HG03565 (cell line): ENCODE measurements at regions not wholly inside any gene's neighbourhood (a gene's known extent, or its start where the extent isn't known, plus 50 kb on each side); places are given as distances from the start of the nearest gene placed in this dataset.

ENCODE experiments used
- ATAC-seq: cut with Tn5 transposase; IDR thresholded peaks from one replicate; pipeline ENCODE4 v1.9.1; 2021; ENCODE audit warnings: mild to moderate bottlenecking, moderate library complexity; ENCODE audit not compliant: unreplicated experiment

- no peak for ATAC-seq
These were observed 736.4 kb upstream of the MARCKS start for GRCh38 chr6:113120582-113121285.

GRCh38 chr6:113121571-113121970 lies 735.6 kb upstream of the MARCKS start:
- ATAC-seq, result no peak

- no peak for ATAC-seq
These were observed 735.1 kb upstream of the MARCKS start for GRCh38 chr6:113122060-113122459.

- ATAC-seq, result no peak
These were observed 731.5 kb upstream of the MARCKS start for GRCh38 chr6:113125626-113126025.

GRCh38 chr6:113127786-113128419 lies 729.2 kb upstream of the MARCKS start:
- ATAC-seq, result no peak

GRCh38 chr6:113128661-113129060 lies 728.5 kb upstream of the MARCKS start:
- ATAC-seq, result no peak

GRCh38 chr6:113129991-113130390 lies 727.2 kb upstream of the MARCKS start:
- no peak for ATAC-seq

GRCh38 chr6:113137426-113137825 lies 719.7 kb upstream of the MARCKS start:
- no peak for ATAC-seq

GRCh38 chr6:113140721-113141120 lies 716.4 kb upstream of the MARCKS start:
- ATAC-seq, result no peak

- no peak for ATAC-seq
These were observed 715.2 kb upstream of the MARCKS start for GRCh38 chr6:113141901-113142300.

GRCh38 chr6:113142671-113143174 lies 714.4 kb upstream of the MARCKS start:
- ATAC-seq, result no peak

- ATAC-seq, result no peak
These were observed 713.9 kb upstream of the MARCKS start for GRCh38 chr6:113143206-113143605.

GRCh38 chr6:113144117-113144516 lies 713.0 kb upstream of the MARCKS start:
- ATAC-seq, result no peak

- no peak for ATAC-seq
These were observed 710.3 kb upstream of the MARCKS start for GRCh38 chr6:113146878-113147277.

GRCh38 chr6:113147544-113147943 lies 709.6 kb upstream of the MARCKS start:
- ATAC-seq, result no peak

GRCh38 chr6:113148566-113148965 lies 708.6 kb upstream of the MARCKS start:
- no peak for ATAC-seq

GRCh38 chr6:113149511-113149910 lies 707.6 kb upstream of the MARCKS start:
- ATAC-seq, result no peak

- ATAC-seq, result no peak
These were observed 696.7 kb upstream of the MARCKS start for GRCh38 chr6:113160306-113161017.

- no peak for ATAC-seq
These were observed 696.2 kb upstream of the MARCKS start for GRCh38 chr6:113161018-113161315.

- no peak for ATAC-seq
These were observed 694.4 kb upstream of the MARCKS start for GRCh38 chr6:113162739-113163138.

GRCh38 chr6:113168057-113168456 lies 689.1 kb upstream of the MARCKS start:
- ATAC-seq, result no peak

GRCh38 chr6:113169484-113169883 lies 687.7 kb upstream of the MARCKS start:
- no peak for ATAC-seq
